H1 (cell line): ENCODE measurements at regions not wholly inside any gene's neighbourhood (a gene's known extent, or its start where the extent isn't known, plus 50 kb on each side); places are given as distances from the start of the nearest gene placed in this dataset.

Experiments
- CTCF ChIA-PET: fragments of 300-600 bp; sonication (Branson Sonifier 250); formaldehyde crosslinking; loops from one replicate; lab custom pipeline; 2021; ENCODE audit not compliant: partially characterized antibody; lab: Charles Lee
- POLR2A ChIA-PET: fragments of 300-600 bp; sonication (Branson Sonifier 250); formaldehyde crosslinking; loops from one replicate; lab custom pipeline; 2021; ENCODE audit warnings: inconsistent platforms; ENCODE audit not compliant: partially characterized antibody; lab: Charles Lee
- DNase-seq, 2 experiments: peaks; one replicate each; pipeline versions ENCODE4 v3.0.0 to v3.0.0-alpha.2; 2010 to 2022; ENCODE audit warnings: low spot score in 2 of 2, low read depth in 1 of 2, mixed read lengths in 1 of 2
- FAIRE-seq: peaks from 2 replicates; lab custom pipeline; 2011; peaks lifted over from hg19 to GRCh38; lab: Jason Lieb, UNC
- H2AFZ ChIP-seq: 2 replicates; pipeline ENCODE4 v1.8.1; 2012; ENCODE audit warnings: low read length, inconsistent platforms
- H2AK5ac ChIP-seq: 2 replicates; pipeline ENCODE4 v1.6.1; 2013; ENCODE audit warnings: low read depth, low read length
- H2BK120ac ChIP-seq: replicated peaks from 2 replicates; pipeline ENCODE3; 2013; ENCODE audit warnings: low read depth, low read length, inconsistent platforms
- H2BK12ac ChIP-seq: 2 replicates; pipeline ENCODE4 v1.6.1; 2013; ENCODE audit warnings: low read depth, low read length
- H2BK15ac ChIP-seq: 2 replicates; pipeline ENCODE4 v1.6.1; 2013; ENCODE audit warnings: low read length
- H2BK20ac ChIP-seq: 2 replicates; pipeline ENCODE4 v1.6.1; 2013; ENCODE audit warnings: low read length
- H2BK5ac ChIP-seq: 2 replicates; pipeline ENCODE4 v1.6.1; 2013; ENCODE audit warnings: low read depth, low read length
- H3K14ac ChIP-seq: 2 replicates; pipeline ENCODE4 v1.6.1; 2013; ENCODE audit warnings: inconsistent platforms; ENCODE audit not compliant: insufficient read length
- H3K18ac ChIP-seq: 2 replicates; pipeline ENCODE4 v1.6.1; 2013; ENCODE audit warnings: low read length; ENCODE audit errors: extremely low read depth
- H3K23ac ChIP-seq: 2 replicates; pipeline ENCODE4 v1.6.1; 2013; ENCODE audit warnings: inconsistent platforms; ENCODE audit not compliant: insufficient read length
- H3K23me2 ChIP-seq: 2 replicates; pipeline ENCODE4 v1.6.1; 2013; ENCODE audit warnings: low read depth, low read length
- H3K27ac ChIP-seq: 2 replicates; pipeline ENCODE4 v1.6.1; 2011; ENCODE audit warnings: low read depth, low read length, inconsistent platforms
- H3K27me3 ChIP-seq, 4 experiments: replicated peaks in 1 of 4; 1 replicate in 1 of 4; 2 replicates in 3 of 4; pipeline versions ENCODE4 v1.6.1 to v1.8.1; 2011 to 2013; ENCODE audit warnings: low read length in 3 of 4, mild to moderate bottlenecking in 3 of 4, inconsistent platforms in 2 of 4, mixed read lengths in 2 of 4, moderate library complexity in 1 of 4; ENCODE audit not compliant: control insufficient read depth in 3 of 4, insufficient read depth in 3 of 4; ENCODE audit errors: extremely low read depth in 1 of 4
- H3K36me3 ChIP-seq, 4 experiments: 2 replicates each; pipeline versions ENCODE4 v1.6.1 to v1.8.1; 2011 to 2013; ENCODE audit warnings: mild to moderate bottlenecking in 4 of 4, low read length in 3 of 4, moderate library complexity in 2 of 4, control low read depth in 1 of 4, inconsistent platforms in 1 of 4; ENCODE audit not compliant: insufficient read depth in 4 of 4, control insufficient read depth in 2 of 4
- H3K4ac ChIP-seq: replicated peaks from 2 replicates; pipeline ENCODE3; 2013; ENCODE audit warnings: low read length, low read depth, mixed read lengths, inconsistent platforms; ENCODE audit not compliant: insufficient read length
- H3K4me1 ChIP-seq, 4 experiments: replicated peaks in 1 of 4; 1 replicate in 1 of 4; 2 replicates in 3 of 4; pipeline versions ENCODE4 v1.6.1 to v1.8.1; 2011 to 2013; ENCODE audit warnings: low read length in 3 of 4, inconsistent platforms in 2 of 4, mixed read lengths in 1 of 4; ENCODE audit not compliant: insufficient read depth in 4 of 4, control insufficient read depth in 3 of 4
- H3K4me2 ChIP-seq, 2 experiments: 2 replicates each; pipeline versions ENCODE4 v1.6.1 to v1.8.1; 2011 to 2013; ENCODE audit warnings: low read depth in 2 of 2, low read length in 2 of 2, control low read depth in 1 of 2, inconsistent platforms in 1 of 2, mild to moderate bottlenecking in 1 of 2; ENCODE audit not compliant: insufficient read depth in 1 of 2
- H3K4me3 ChIP-seq, 4 experiments: fragments of 200-600, 300-600 bp in 1 of 4; sonication (generic), shearing (Covaris generic), sonication (Bioruptor Twin) in 1 of 4; 2 replicates each; pipeline versions ENCODE4 v1.5.1 to v1.8.1; 2011 to 2016; ENCODE audit warnings: low read length in 4 of 4, low read depth in 3 of 4, control low read depth in 2 of 4, inconsistent platforms in 2 of 4, mild to moderate bottlenecking in 2 of 4, mixed read lengths in 1 of 4, moderate library complexity in 1 of 4; ENCODE audit not compliant: insufficient read depth in 2 of 4; ENCODE audit errors: extremely low read depth in 1 of 4
- H3K56ac ChIP-seq: replicated peaks from 2 replicates; pipeline ENCODE3; 2013; ENCODE audit warnings: low read depth, mild to moderate bottlenecking, mixed read lengths, low read length, inconsistent platforms; ENCODE audit not compliant: insufficient read length
- H3K79me1 ChIP-seq: 2 replicates; pipeline ENCODE4 v1.6.1; 2013; ENCODE audit warnings: low read depth, low read length, control low read depth
- H3K79me2 ChIP-seq, 2 experiments: 2 replicates each; pipeline versions ENCODE4 v1.6.1 to v1.8.1; 2012 to 2013; ENCODE audit warnings: low read length in 2 of 2, mild to moderate bottlenecking in 2 of 2, inconsistent platforms in 1 of 2; ENCODE audit not compliant: insufficient read depth in 2 of 2, control insufficient read depth in 1 of 2
- H3K9ac ChIP-seq, 4 experiments: replicated peaks in 1 of 4; 1 replicate in 1 of 4; 2 replicates in 3 of 4; pipeline versions ENCODE4 v1.6.1 to v1.8.1; 2011 to 2013; ENCODE audit warnings: low read depth in 3 of 4, low read length in 3 of 4, control low read depth in 2 of 4, mild to moderate bottlenecking in 2 of 4, moderate library complexity in 2 of 4, inconsistent platforms in 1 of 4; ENCODE audit errors: extremely low read depth in 1 of 4
- H3K9me3 ChIP-seq, 2 experiments: 2 replicates each; pipeline versions ENCODE4 v1.6.1 to v1.8.1; 2012 to 2013; ENCODE audit warnings: mild to moderate bottlenecking in 2 of 2, moderate library complexity in 2 of 2, control low read depth in 1 of 2, inconsistent platforms in 1 of 2, low read depth in 1 of 2, low read length in 1 of 2, mixed read lengths in 1 of 2; ENCODE audit not compliant: insufficient read depth in 2 of 2
- H4K20me1 ChIP-seq, 2 experiments: replicated peaks in 1 of 2; 2 replicates each; pipeline versions ENCODE3 to v1.8.1; 2011 to 2013; ENCODE audit warnings: inconsistent platforms in 2 of 2, low read length in 2 of 2, mild to moderate bottlenecking in 1 of 2; ENCODE audit not compliant: insufficient read depth in 2 of 2, control insufficient read depth in 1 of 2
- H4K5ac ChIP-seq: 2 replicates; pipeline ENCODE4 v1.6.1; 2013; ENCODE audit warnings: low read length, low read depth, mixed read lengths, inconsistent platforms; ENCODE audit not compliant: insufficient read length
- H4K8ac ChIP-seq: 2 replicates; pipeline ENCODE4 v1.8.0; 2013; ENCODE audit warnings: mild to moderate bottlenecking, moderate library complexity, low read length, inconsistent platforms; ENCODE audit not compliant: insufficient read depth; ENCODE audit errors: extremely low read depth
- H4K91ac ChIP-seq: replicated peaks from 2 replicates; pipeline ENCODE3; 2013; ENCODE audit warnings: low read length, mixed read lengths, inconsistent platforms; ENCODE audit not compliant: insufficient read length
- BACH1 ChIP-seq: IDR thresholded peaks from 2 replicates; pipeline ENCODE4 v1.6.1; 2012; ENCODE audit warnings: low read length, improper control_type of control experiment
- CBX5 ChIP-seq: fragments of 300-800, 300-1000 bp; sonication (generic); IDR thresholded peaks from 2 replicates; pipeline ENCODE4 v1.7.1; 2016; ENCODE audit warnings: antibody characterized with exemption, low read length, low read depth
- CREB1 ChIP-seq: IDR thresholded peaks from 2 replicates; pipeline ENCODE4 v1.6.1; 2012; ENCODE audit warnings: inconsistent platforms
- JUN ChIP-seq: IDR thresholded peaks from 2 replicates; pipeline ENCODE4 v1.6.1; 2011; ENCODE audit warnings: low read depth, mild to moderate bottlenecking, improper control_type of control experiment, low read length
- MAX ChIP-seq: IDR thresholded peaks from 2 replicates; pipeline ENCODE4 v1.6.1; 2012; ENCODE audit warnings: inconsistent platforms
- RBBP5 ChIP-seq: IDR thresholded peaks from 2 replicates; pipeline ENCODE4 v1.7.1; 2012; ENCODE audit warnings: low read depth, mild to moderate bottlenecking, inconsistent platforms, low read length, moderate library complexity, borderline replicate concordance
- SAP30 ChIP-seq: fragments of 300-600 bp; sonication (generic); IDR thresholded peaks from 2 replicates; pipeline ENCODE4 v1.7.1; 2012; ENCODE audit warnings: low read length, moderate library complexity, mild to moderate bottlenecking, inconsistent platforms; ENCODE audit not compliant: insufficient read depth, insufficient replicate concordance
- SIN3A ChIP-seq, 2 experiments: IDR thresholded peaks in 1 of 2; conservative IDR thresholded peaks in 1 of 2; 2 replicates each; pipeline ENCODE4 v1.6.1; 2011 to 2012; ENCODE audit warnings: low read length in 2 of 2, improper control_type of control experiment in 1 of 2, low read depth in 1 of 2, mild to moderate bottlenecking in 1 of 2
- SP1 ChIP-seq: IDR thresholded peaks from 2 replicates; pipeline ENCODE4 v1.6.1; 2011; ENCODE audit warnings: low read depth, low read length
- SRF ChIP-seq: IDR thresholded peaks from 2 replicates; pipeline ENCODE4 v1.6.1; 2011; ENCODE audit warnings: mild to moderate bottlenecking, low read depth, low read length, moderate library complexity
- TAF1 ChIP-seq: IDR thresholded peaks from 2 replicates; pipeline ENCODE4 v1.6.1; 2011; ENCODE audit warnings: mild to moderate bottlenecking, low read depth, low read length
- TAF7 ChIP-seq: optimal IDR thresholded peaks from 2 replicates; pipeline ENCODE3; 2011; ENCODE audit warnings: low read depth, mild to moderate bottlenecking, inconsistent platforms, low read length, moderate library complexity, borderline replicate concordance
- TCF12 ChIP-seq: IDR thresholded peaks from 2 replicates; pipeline ENCODE4 v1.6.1; 2011; ENCODE audit warnings: low read depth, mild to moderate bottlenecking, low read length
- TEAD4 ChIP-seq: IDR thresholded peaks from 2 replicates; pipeline ENCODE4 v1.6.1; 2012; ENCODE audit warnings: low read depth, low read length, inconsistent platforms, mixed read lengths
- WGBS, 2 experiments: shearing (Covaris generic) in 1 of 2; methylation state at CpG; one replicate each; pipeline versions ENCODE4 v1.1.6 to v1.1.7; 2013 to 2015; ENCODE audit warnings: low lambda C conversion rate in 2 of 2, mixed read lengths in 2 of 2, inconsistent platforms in 1 of 2, low coverage in 1 of 2, missing lambda C conversion rate in 1 of 2; ENCODE audit not compliant: insufficient replicate concordance in 2 of 2, insufficient coverage in 1 of 2, insufficient read length in 1 of 2; ENCODE audit errors: extremely low coverage in 1 of 2, missing lambda C conversion rate in 1 of 2; 5-methylcytosine and 5-hydroxymethylcytosine counted together
- TF ChIP-seq, protein P1 (sequence below): IDR thresholded peaks from 2 replicates; pipeline ENCODE4 v1.6.1; 2011; ENCODE audit warnings: low read depth, mild to moderate bottlenecking, low read length; ENCODE audit not compliant: insufficient read depth

- Histone ChIP-seq H3K9ac (no peak overlapping the region), H3K23me2 (no peaks in the 10 kb centered on the region), H2AFZ (no peak overlapping the region), H2BK5ac (no peak overlapping the region), H4K8ac (no peak overlapping the region), H4K91ac (no peak overlapping the region), H3K79me2 (no peaks in the 10 kb centered on the region), H3K79me1 (no peaks in the 10 kb centered on the region), H3K4ac (no peak overlapping the region), H2BK15ac (no peak overlapping the region), H2BK120ac (no peak overlapping the region), H3K23ac (no peak overlapping the region), H3K27me3 (no peaks in the 10 kb centered on the region), H3K9me3 (no peaks in the 10 kb centered on the region), H2AK5ac (no peak overlapping the region), H3K56ac (no peak overlapping the region), H4K5ac (no peak overlapping the region), H3K14ac (no peak overlapping the region), H3K4me2 (no peak overlapping the region), H3K4me1 (no peaks in the 10 kb centered on the region), H2BK12ac (no peak overlapping the region), H3K27ac (no peak overlapping the region), H3K18ac (no peak overlapping the region), H3K4me3 (no peak overlapping the region), H4K20me1 (no peaks in the 10 kb centered on the region), H3K36me3 (no peaks in the 10 kb centered on the region), H2BK20ac (no peak overlapping the region)
- ChIA-PET CTCF (interaction anchor here (1.4 kb wide), 1 partner anchor 152 kb away, joined by 3 read pairs; no protein-coding TSS in a partner anchor), POLR2A (no interaction called here)
- no peak for DNase-seq
- no peak for FAIRE-seq
- WGBS, 2 experiments = 95% methylated on average over 2 of the region's 2 CpGs; no CpG with 5 or more reads in 1 of the 2 experiments
- no peak for TF ChIP-seq JUN
- TF ChIP-seq TEAD4 = no peak
- TF ChIP-seq TAF1 = no peak
- TF ChIP-seq CBX5 = no peak
- TF ChIP-seq, protein P1, sequence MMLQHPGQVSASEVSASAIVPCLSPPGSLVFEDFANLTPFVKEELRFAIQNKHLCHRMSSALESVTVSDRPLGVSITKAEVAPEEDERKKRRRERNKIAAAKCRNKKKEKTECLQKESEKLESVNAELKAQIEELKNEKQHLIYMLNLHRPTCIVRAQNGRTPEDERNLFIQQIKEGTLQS = no peak
- TF ChIP-seq RBBP5 = no peak
- TF ChIP-seq SAP30 = no peak
- no peak for TF ChIP-seq BACH1
- TF ChIP-seq CREB1 = no peak
- TF ChIP-seq SRF = no peak
- TF ChIP-seq TAF7 = no peak
- no peak for TF ChIP-seq TCF12
- TF ChIP-seq MAX = no peak
- TF ChIP-seq SIN3A (conservative IDR thresholded peaks at IDR 0.05 in 1 of 2, IDR thresholded peaks at IDR 0.05 in 1 of 2; ENCODE audit: low read depth in 1 of 2, low read length in 2 of 2) = no peak
- TF ChIP-seq SP1 = no peak
Observed at GRCh38 chr1:193614817-193615216, 428.4 kb upstream of the B3GALT2 start.
